ENCODE measurements at regions not wholly inside any gene's neighbourhood (a gene's known extent, or its start where the extent isn't known, plus 50 kb on each side); places are given as distances from the start of the nearest gene placed in this dataset.
"Not testable (repeated sequence)": the region's sequence is repeated elsewhere in the genome, so short reads cannot be mapped to it uniquely, and the experiment has no call there.

- no peak for DNase-seq (ENCODE audit: low spot score)
Measured at GRCh38 chr11:110347660-110348059, 51.2 kb upstream of the RDX start.

GRCh38 chr11:110349138-110349996, 53.0 kb upstream of the RDX start:
- peak; percentile 67 for DNase-seq (ENCODE audit: low spot score)

- not testable (repeated sequence) for DNase-seq (ENCODE audit: low spot score)
Measured at GRCh38 chr11:110349997-110350383, 53.6 kb upstream of the RDX start.

- DNase-seq (ENCODE audit: low spot score), result no peak
Measured at GRCh38 chr11:110355011-110355744, 58.8 kb upstream of the RDX start.

- no peak for DNase-seq (ENCODE audit: low spot score)
Measured at GRCh38 chr11:110356762-110357671, 60.6 kb upstream of the RDX start.

- DNase-seq (ENCODE audit: low spot score), result no peak
Measured at GRCh38 chr11:110358336-110358735, 61.9 kb upstream of the RDX start.

GRCh38 chr11:110360781-110361408, 64.5 kb upstream of the RDX start:
- not testable (repeated sequence) for DNase-seq (ENCODE audit: low spot score)

GRCh38 chr11:110362971-110363509, 66.6 kb upstream of the RDX start:
- peak; percentile 79 for DNase-seq (ENCODE audit: low spot score)

- no peak for DNase-seq (ENCODE audit: low spot score)
Measured at GRCh38 chr11:110366291-110366690, 63.5 kb upstream of the FDX1 start.

- peak; percentile 42 for DNase-seq (ENCODE audit: low spot score)
Measured at GRCh38 chr11:110367571-110367970, 62.2 kb upstream of the FDX1 start.

GRCh38 chr11:110371084-110371483, 58.7 kb upstream of the FDX1 start:
- no peak for DNase-seq (ENCODE audit: low spot score)

GRCh38 chr11:110373051-110373702, 56.6 kb upstream of the FDX1 start:
- no peak for DNase-seq (ENCODE audit: low spot score)

- no peak for DNase-seq (ENCODE audit: low spot score)
Measured at GRCh38 chr11:110374921-110375320, 54.8 kb upstream of the FDX1 start.

GRCh38 chr11:110375351-110375750, 54.4 kb upstream of the FDX1 start:
- DNase-seq (ENCODE audit: low spot score), result no peak

- DNase-seq (ENCODE audit: low spot score), result no peak
Measured at GRCh38 chr11:110376021-110376420, 53.7 kb upstream of the FDX1 start.

- DNase-seq (ENCODE audit: low spot score), result peak; percentile 87
Measured at GRCh38 chr11:110376711-110377324, 52.9 kb upstream of the FDX1 start.

GRCh38 chr11:110377434-110377833, 52.3 kb upstream of the FDX1 start:
- no peak for DNase-seq (ENCODE audit: low spot score)

GRCh38 chr11:110379261-110379660, 50.5 kb upstream of the FDX1 start:
- no peak for DNase-seq (ENCODE audit: low spot score)

GRCh38 chr11:110379936-110380335, 49.8 kb upstream of the FDX1 start:
- no peak for DNase-seq (ENCODE audit: low spot score)

All from pons (tissue), 1 donor.